Renal cortex interstitium (tissue), 11 donors: ENCODE measurements at regions not wholly inside any gene's neighbourhood (a gene's known extent, or its start where the extent isn't known, plus 50 kb on each side); places are given as distances from the start of the nearest gene placed in this dataset.
A peak's percentile ranks its signal among the peaks of the same experiment; 100 is the strongest.
"Not testable (repeated sequence)": the region's sequence is repeated elsewhere in the genome, so short reads cannot be mapped to it uniquely, and the experiment has no call there.

Experiments
- DNase-seq, 11 donors: peaks; one replicate each; pipeline ENCODE4 v3.0.0-alpha.2; 2013; ENCODE audit warnings: low read depth in 9 of 11, low spot score in 4 of 11; ENCODE audit errors: extremely low read depth in 1 of 11

- DNase-seq = no peak
These were observed 199.3 kb upstream of the HDAC4 start for GRCh38 chr2:239600001-239600593.

- DNase-seq = no peak
These were observed 198.5 kb upstream of the HDAC4 start for GRCh38 chr2:239599299-239599698.

GRCh38 chr2:239598732-239599090 is 197.9 kb upstream of the HDAC4 start:
- DNase-seq = no peak

- no peak for DNase-seq
These were observed 197.4 kb upstream of the HDAC4 start for GRCh38 chr2:239598011-239598731.

DNA sequence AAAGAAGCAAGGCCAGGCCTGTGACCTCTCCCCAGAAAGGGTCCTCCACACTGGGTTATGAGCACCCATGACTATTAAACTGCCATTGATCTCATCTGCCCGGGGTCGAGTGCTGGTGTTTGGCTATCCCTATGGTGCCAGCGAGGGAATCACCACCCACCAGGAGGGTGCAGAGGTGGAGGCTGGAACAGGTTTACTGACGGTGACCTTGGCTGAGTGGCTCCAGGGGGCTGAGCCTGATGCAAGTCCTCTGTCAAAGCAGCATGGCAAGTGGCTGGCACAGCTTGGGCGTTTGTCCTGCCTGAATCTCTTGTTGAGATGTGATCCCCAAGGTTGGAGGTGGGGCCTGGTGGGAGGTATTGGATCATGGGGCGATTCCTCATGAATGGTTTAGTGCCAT is 196.4 kb upstream of the HDAC4 start:
- no peak for DNase-seq

GRCh38 chr2:239596792-239597191 is 196.0 kb upstream of the HDAC4 start:
- DNase-seq = no peak

DNA sequence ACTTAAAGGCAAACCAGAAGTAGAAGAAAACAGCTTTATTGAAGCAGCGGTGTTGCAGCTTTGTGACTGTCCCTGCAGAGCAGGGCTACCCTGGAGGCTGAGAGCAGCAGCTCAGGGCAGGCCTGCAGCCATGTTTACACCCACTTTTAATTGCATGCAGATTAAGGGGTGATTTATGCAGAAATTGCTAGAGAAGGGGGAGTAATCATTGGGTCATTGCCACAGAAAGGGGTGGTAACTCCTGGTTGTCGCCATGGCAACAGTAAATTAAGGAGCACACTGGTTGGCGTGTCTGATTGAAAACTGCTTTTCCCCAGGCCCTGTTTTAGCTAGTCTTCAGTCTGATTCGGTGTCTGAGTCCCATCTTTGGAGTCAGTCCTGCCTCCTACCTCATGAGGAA is 195.4 kb upstream of the HDAC4 start:
- DNase-seq = peak in 4 of 11 donors; percentile 23 to 35 (median 28)

- no peak for DNase-seq
These were observed 194.9 kb upstream of the HDAC4 start for GRCh38 chr2:239595726-239596125.

DNA sequence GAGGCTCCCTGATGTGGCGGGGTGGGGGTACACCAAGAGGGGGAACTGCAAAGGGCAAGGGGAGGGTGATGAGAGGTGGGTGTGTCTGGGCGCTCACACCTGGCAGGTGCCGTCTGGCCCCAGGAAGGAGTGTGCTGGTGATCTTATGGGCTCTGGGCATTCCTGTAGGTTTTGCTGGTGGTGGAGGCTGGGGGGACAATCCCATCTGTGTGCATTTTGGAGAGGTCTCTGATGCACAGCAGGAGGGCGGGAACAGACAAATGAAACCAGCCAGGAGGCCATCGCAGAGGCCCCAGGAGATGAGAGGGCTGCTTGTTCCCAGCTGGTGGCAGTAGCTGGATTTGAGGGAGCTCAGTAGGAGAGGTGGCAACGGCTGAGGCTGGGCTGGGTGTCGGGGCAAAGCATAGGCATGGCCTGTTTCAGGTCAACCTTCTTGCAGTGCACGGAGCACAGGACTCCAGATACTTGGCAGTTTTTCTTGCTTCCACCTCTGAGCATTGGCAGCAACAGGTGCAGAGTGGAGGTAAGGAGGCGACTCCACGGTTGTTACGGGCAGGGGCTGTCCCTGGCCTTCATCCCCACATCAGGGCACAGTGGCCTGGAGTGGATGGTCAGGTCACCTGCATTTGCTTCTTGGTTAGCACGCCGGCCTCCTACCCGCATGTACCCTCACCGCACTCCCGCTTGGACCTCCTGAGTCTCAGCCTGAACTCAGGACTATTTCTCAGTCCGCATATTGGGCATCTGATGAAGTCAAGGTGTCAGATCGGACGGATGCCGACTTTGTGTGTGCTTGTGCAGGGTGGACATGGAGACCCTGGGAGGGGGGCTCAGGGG is 194.2 kb upstream of the HDAC4 start:
- no peak for DNase-seq

DNA sequence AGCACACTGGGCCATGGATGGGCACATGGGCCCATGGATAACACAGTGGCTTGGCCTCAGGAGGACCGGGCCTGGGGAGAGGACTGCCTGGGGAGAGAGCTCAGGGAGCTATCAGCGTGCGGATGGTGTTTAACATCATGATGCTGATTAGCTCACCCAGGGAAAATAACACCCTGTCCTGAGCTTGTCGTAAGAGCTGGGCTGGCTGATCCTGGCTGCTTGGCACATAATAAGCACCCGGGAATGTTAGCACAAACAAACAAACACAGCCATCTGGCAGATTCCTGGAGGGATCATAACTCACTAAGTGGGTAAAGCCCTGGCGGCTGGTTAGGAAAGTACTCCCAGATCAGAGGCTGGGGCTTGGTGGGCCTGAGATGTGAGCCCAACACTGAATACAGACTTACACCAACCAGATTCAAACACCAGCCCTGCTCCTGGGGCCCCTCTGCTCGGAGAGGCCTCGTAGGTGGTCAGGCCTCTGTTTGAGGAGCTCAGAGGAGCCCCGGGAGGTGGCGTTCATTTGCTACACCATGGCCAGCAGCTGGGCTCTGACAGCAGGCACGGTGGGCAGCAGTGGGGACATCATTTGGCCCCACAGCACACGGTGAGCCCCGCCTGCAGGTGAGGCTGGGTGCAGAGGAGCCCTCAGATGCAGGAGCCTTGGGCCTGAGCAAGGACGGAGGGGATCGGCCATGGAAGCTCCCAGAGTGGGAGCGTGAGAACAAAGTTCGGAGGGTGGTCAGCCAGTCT is 193.4 kb upstream of the HDAC4 start:
- no peak for DNase-seq

DNA sequence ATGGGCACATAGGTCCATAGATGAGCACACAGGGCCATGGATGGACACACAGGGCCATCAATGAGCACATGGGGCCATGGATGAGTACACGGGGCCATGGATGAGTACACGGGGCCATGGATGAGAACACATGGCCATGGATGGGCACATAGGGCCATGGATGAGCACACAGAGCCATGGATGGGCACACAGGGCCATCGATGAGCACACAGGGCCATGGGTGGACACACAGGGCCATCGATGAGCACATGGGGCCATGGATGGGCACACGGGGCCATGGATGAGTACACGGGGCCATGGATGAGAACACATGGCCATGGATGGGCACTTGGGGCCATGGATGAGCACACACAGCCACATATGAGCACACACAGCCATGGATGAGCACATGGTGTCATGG is 192.6 kb upstream of the HDAC4 start:
- DNase-seq = no peak

GRCh38 chr2:239592629-239593290 is 191.9 kb upstream of the HDAC4 start:
- DNase-seq = not testable (repeated sequence)

DNA sequence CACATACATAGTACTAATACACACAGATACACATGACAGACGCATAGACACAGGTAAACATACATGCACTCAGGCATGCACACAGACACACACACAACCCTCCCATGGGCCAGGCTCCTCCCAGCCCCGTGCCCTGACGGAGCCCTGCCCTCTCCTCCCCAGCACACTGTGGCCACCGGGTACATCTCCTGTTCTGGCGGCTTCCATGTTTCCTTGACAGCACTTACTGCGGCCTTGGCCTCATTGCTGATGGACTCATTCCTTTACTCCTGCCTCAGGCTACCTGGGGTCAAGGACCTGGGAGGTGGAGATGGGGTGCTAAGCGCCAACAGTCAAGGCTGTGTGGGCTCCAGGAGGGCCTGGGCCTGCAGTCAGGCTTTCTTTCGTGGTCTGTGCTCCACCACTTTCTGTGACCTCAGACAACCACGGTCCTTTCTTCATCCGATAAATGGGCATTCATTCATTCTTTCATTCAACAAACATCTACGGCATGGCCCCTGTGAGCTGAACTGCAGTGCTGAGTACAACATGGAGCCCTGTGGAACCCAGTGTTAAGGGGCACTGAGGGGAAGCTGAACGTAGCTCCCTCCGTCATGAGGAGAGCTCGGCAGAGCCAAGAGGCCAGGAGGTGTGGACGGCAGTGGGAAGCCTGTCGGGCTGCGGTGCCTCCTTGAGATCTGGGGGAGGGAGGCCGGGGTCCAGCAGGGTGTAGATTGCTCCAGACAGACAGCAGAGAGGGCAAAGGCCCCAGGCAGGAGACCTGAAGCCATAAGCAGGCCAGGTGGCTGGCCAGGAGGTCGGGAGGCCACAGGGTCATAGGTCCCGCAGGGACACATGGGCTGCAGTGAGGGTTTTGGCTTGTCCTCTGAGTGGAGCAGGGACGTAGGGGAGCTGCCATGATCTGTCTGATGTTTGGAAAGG is 190.4 kb upstream of the HDAC4 start:
- no peak for DNase-seq

- no peak for DNase-seq
These were observed 189.5 kb upstream of the HDAC4 start for GRCh38 chr2:239590276-239590675.

DNA sequence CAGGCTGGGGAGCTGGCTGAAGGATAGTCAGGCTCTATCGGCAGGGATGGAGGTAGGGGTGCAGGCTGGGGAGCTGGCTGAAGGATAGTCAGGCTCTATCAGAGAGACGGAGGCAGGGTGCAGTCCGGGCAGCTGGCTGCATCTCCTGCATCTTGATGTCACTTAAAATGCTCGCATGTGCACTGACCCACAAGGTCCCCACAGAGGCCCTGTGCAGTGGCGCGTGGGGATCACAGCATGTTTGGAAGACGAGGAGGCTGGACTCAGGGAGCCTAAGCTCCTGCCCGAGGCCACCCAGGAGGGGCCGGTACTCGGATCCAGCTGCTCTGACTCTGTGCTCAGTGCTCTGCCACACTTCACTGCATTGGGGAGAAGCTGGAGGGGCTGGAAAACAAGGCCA is 189.0 kb upstream of the HDAC4 start:
- no peak for DNase-seq

DNA sequence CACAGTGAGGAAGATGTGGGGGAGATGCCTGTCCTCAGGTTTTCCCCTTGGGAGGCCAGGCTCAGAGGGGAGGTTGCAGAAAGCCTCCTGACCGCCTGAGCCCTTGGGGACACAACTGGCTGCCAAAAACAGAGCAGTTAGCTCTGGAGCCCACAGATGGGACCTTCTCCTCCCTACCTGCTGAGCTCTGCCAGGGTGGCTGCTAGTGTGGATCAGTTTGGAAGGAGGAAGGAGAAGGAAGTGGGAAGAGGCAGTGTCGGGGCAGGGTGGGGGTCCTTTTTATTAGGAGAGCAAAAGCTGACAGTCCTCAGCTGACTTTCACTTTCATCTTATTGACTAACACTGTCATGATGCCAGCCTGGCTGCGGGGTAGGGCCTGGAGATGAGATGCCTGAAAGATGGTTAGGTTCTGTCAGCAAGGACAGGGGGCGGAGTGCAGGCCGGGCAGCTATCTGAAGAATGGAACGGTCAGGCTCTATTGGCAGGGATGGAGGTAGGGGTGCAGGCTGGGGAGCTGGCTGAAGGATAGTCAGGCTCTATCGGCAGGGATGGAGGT is 188.5 kb upstream of the HDAC4 start:
- DNase-seq = no peak

DNA sequence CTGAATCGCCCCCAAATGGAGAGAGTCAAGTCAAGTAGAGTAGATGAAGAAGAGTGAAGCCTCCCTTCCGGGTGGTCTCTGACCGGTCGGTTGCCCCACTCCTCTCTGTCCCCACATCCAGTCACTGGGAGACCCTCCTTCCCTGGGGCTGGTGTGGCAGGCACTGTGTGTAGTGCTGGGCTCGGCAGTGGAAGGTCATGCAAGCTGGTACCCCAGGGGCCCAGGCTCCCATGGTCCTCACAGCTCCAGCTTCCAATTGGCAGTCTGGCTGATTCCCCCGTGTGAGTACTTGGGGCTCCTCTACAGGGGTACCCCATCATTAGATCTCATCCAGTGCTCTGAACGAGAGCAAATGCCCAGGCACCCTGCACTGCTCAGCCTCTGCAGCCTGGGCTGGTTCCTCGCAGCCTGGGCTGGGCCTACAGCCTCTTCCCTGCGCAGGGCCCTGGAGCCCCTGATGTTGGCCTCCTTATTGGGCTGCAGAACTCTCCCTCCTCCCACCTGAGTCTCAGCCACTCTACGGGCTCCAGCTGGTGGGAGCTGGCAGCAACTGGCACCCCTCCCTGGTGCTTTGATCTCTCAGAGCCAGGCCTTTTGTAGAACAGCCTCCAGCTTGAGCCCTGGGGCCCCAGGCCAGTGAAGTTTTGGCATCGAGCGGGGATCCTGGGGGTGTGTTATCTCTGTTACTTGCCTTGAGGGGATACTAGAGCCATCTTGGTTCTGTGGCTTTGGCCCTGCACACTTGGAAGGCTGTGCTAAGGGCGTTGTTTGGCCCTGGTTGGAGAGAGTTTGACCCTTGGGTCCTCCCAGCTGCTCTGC is 187.8 kb upstream of the HDAC4 start:
- no peak for DNase-seq
